ENCODE measurements at regions not wholly inside any gene's neighbourhood (a gene's known extent, or its start where the extent isn't known, plus 50 kb on each side); places are given as distances from the start of the nearest gene placed in this dataset.

DNA sequence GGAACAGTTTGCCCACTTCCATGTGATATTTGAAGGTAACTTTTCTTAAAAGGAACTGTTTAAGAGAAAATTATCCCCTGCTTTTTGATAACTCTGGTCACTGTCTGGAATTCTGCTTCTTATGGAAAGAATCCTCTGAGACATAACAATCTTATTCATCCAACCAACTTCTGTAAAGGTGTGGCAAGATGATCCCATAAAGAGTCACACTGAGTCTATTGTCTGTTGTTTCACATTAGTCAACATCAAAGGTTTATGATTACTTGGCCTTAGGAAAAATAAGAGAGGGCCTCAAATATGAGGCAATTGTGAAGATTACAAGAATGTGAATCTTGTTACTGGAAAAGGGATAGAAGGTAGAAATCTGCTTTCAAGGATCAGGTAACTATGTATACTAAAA lies 88.0 kb upstream of the MAGEB18 start:
- Histone ChIP-seq H3K27ac (ENCODE audit: low read length) (no peak overlapping the region), H3K4me2 (ENCODE audit: low read length) (no peak overlapping the region), H3K79me2 (ENCODE audit: low read length) (no peaks in the 10 kb centered on the region), H2AFZ (ENCODE audit: low read length) (no peak overlapping the region), H4K20me1 (ENCODE audit: low read length) (no peaks in the 10 kb centered on the region), H3F3A (ENCODE audit: low read length, unreplicated experiment) (no peaks in the 10 kb centered on the region), H3K36me3 (ENCODE audit: low read depth, low read length) (no peaks in the 10 kb centered on the region), H3K4me1 (ENCODE audit: insufficient read depth, low read length) (no peaks in the 10 kb centered on the region), H3K9me2 (replicated peaks; ENCODE audit: low read length) (no peaks in the 10 kb centered on the region), H3K9me3 (ENCODE audit: low read length) (no peaks in the 10 kb centered on the region), H3K9ac (ENCODE audit: low read length) (no peak overlapping the region), H3K27me3 (ENCODE audit: low read length) (no peaks in the 10 kb centered on the region), H3K4me3 (ENCODE audit: low read length) (no peak overlapping the region)
- ATAC-seq (no peak), DNase-seq (peak; percentile 3)
- POLR2A ChIA-PET (ENCODE audit: unreplicated experiment) = no interaction called here
- CTCF ChIA-PET = no interaction called here
- TF ChIP-seq, protein P1, sequence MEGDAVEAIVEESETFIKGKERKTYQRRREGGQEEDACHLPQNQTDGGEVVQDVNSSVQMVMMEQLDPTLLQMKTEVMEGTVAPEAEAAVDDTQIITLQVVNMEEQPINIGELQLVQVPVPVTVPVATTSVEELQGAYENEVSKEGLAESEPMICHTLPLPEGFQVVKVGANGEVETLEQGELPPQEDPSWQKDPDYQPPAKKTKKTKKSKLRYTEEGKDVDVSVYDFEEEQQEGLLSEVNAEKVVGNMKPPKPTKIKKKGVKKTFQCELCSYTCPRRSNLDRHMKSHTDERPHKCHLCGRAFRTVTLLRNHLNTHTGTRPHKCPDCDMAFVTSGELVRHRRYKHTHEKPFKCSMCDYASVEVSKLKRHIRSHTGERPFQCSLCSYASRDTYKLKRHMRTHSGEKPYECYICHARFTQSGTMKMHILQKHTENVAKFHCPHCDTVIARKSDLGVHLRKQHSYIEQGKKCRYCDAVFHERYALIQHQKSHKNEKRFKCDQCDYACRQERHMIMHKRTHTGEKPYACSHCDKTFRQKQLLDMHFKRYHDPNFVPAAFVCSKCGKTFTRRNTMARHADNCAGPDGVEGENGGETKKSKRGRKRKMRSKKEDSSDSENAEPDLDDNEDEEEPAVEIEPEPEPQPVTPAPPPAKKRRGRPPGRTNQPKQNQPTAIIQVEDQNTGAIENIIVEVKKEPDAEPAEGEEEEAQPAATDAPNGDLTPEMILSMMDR (conservative IDR thresholded peaks at IDR 0.05; ENCODE audit: low read depth, low read length) = no peak
- TF ChIP-seq EZH2 (IDR thresholded peaks at IDR 0.05; ENCODE audit: low read length, unreplicated experiment) = no peak
- no peak for TF ChIP-seq EZH2phosphoT487 (IDR thresholded peaks at IDR 0.05; ENCODE audit: borderline replicate concordance, low read length)
- intact Hi-C loops (cut with micrococcal nuclease) = no loop called here
- BruUV-seq (replicated peaks) = no TSS peak

DNA sequence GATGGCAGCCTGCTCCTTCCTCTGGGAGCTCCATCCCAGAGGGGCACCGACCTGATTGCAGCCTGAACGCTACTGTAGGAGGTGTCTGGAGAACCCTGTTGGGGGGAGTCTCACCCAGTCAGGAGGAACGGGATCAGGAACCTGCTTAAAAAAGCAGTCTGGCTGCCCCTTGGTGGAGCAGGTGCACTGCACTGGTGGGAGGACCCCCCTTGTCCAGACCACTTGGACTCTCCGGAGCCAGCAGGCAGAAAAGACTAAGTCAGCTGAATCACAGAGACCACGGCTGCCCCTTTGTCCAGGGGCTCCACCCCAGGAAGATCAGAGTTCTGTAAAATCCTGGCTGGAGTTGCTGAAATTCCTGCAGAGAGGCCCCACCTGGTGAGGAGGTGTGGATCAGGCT lies 67.3 kb upstream of the MAGEB18 start:
- POLR2A ChIA-PET (ENCODE audit: unreplicated experiment) = no interaction called here
- no peak for ATAC-seq
- Histone ChIP-seq H3K79me2 (ENCODE audit: low read length) (no peaks in the 10 kb centered on the region), H3K9ac (ENCODE audit: low read length) (no peak overlapping the region), H3K4me1 (ENCODE audit: insufficient read depth, low read length) (no peaks in the 10 kb centered on the region), H3K27me3 (ENCODE audit: low read length) (no peaks in the 10 kb centered on the region), H4K20me1 (ENCODE audit: low read length) (no peaks in the 10 kb centered on the region), H3K27ac (ENCODE audit: low read length) (no peak overlapping the region), H3K4me2 (ENCODE audit: low read length) (no peak overlapping the region), H3K36me3 (ENCODE audit: low read depth, low read length) (no peaks in the 10 kb centered on the region), H3K9me2 (replicated peaks; ENCODE audit: low read length) (no peaks in the 10 kb centered on the region), H2AFZ (ENCODE audit: low read length) (no peak overlapping the region), H3K4me3 (ENCODE audit: low read length) (no peak overlapping the region), H3F3A (ENCODE audit: low read length, unreplicated experiment) (no peaks in the 10 kb centered on the region), H3K9me3 (ENCODE audit: low read length) (no peaks in the 10 kb centered on the region)
- BruUV-seq (replicated peaks) = no TSS peak
- CTCF ChIA-PET = no interaction called here
- no peak for DNase-seq
- TF ChIP-seq, protein P1 (conservative IDR thresholded peaks at IDR 0.05; ENCODE audit: low read depth, low read length) = no peak
- no peak for TF ChIP-seq EZH2phosphoT487 (IDR thresholded peaks at IDR 0.05; ENCODE audit: borderline replicate concordance, low read length)
- no peak for TF ChIP-seq EZH2 (IDR thresholded peaks at IDR 0.05; ENCODE audit: low read length, unreplicated experiment)
- intact Hi-C loops (cut with micrococcal nuclease) = no loop called here

DNA sequence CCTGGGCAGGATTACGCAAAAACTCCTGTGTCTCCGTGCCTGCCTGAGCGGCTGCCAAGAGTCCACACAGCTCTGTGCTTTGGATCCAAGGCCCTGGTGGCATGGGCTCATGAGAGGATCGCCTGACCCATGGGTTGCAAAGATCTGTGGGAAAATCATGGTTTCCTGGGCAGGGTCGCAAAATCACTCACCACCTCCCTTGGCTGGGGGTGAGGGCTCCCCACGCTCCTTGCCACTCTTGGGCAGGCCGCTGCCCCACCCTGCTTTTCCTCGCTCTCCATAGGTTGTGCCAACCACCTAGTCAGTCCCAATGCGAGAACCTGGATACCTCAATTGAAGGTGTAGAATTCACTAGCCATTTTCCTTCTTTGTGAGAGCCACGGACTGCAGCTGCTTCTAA lies 66.5 kb upstream of the MAGEB18 start:
- no peaks in the 10 kb centered on the region for H3F3A ChIP-seq (ENCODE audit: low read length, unreplicated experiment)
- TF ChIP-seq EZH2 (IDR thresholded peaks at IDR 0.05; ENCODE audit: low read length, unreplicated experiment) (no peak), EZH2phosphoT487 (IDR thresholded peaks at IDR 0.05; ENCODE audit: borderline replicate concordance, low read length) (no peak)
- TF ChIP-seq, protein P1 (conservative IDR thresholded peaks at IDR 0.05; ENCODE audit: low read depth, low read length) = no peak
- no peak overlapping the region for H3K9ac ChIP-seq (ENCODE audit: low read length)
- H3K4me2 ChIP-seq (ENCODE audit: low read length) = no peak overlapping the region
- H4K20me1 ChIP-seq (ENCODE audit: low read length) = no peaks in the 10 kb centered on the region
- H3K9me2 ChIP-seq (replicated peaks; ENCODE audit: low read length) = no peaks in the 10 kb centered on the region
- H3K27ac ChIP-seq (ENCODE audit: low read length) = no peak overlapping the region
- DNase-seq (no peak), ATAC-seq (no peak)
- H2AFZ ChIP-seq (ENCODE audit: low read length) = no peak overlapping the region
- ChIA-PET CTCF (no interaction called here), POLR2A (ENCODE audit: unreplicated experiment) (no interaction called here)
- no peaks in the 10 kb centered on the region for H3K9me3 ChIP-seq (ENCODE audit: low read length)
- H3K4me1 ChIP-seq (ENCODE audit: insufficient read depth, low read length) = no peaks in the 10 kb centered on the region
- H3K79me2 ChIP-seq (ENCODE audit: low read length) = no peaks in the 10 kb centered on the region
- no peaks in the 10 kb centered on the region for H3K36me3 ChIP-seq (ENCODE audit: low read depth, low read length)
- no peak overlapping the region for H3K4me3 ChIP-seq (ENCODE audit: low read length)
- H3K27me3 ChIP-seq (ENCODE audit: low read length) = no peaks in the 10 kb centered on the region
- intact Hi-C loops (cut with micrococcal nuclease) = no loop called here
- no TSS peak for BruUV-seq (replicated peaks)
